Type B pancreatic cell (in vitro differentiated cells): ENCODE measurements at regions not wholly inside any gene's neighbourhood (a gene's known extent, or its start where the extent isn't known, plus 50 kb on each side); places are given as distances from the start of the nearest gene placed in this dataset.
"Not testable (repeated sequence)": the region's sequence is repeated elsewhere in the genome, so short reads cannot be mapped to it uniquely, and the experiment has no call there.

Experiments
- DNase-seq: peaks from one replicate; pipeline ENCODE4 v3.0.0; 2021; ENCODE audit warnings: mixed read lengths; ENCODE audit not compliant: unreplicated experiment; ENCODE audit errors: extremely low spot score
- H3K27ac Mint-ChIP-seq: 2 replicates; pipeline ENCODE4 v1.8.0; 2021; ENCODE audit warnings: mild to moderate bottlenecking, mixed read lengths
- H3K27me3 Mint-ChIP-seq: 2 replicates; pipeline ENCODE4 v1.8.0; 2021; ENCODE audit warnings: mixed read lengths
- H3K36me3 Mint-ChIP-seq: 2 replicates; pipeline ENCODE4 v1.8.0; 2021; ENCODE audit warnings: mixed read lengths
- H3K4me1 Mint-ChIP-seq: one replicate; pipeline ENCODE4 v1.8.0; 2021; ENCODE audit warnings: mixed read lengths; ENCODE audit not compliant: unreplicated experiment
- H3K4me3 Mint-ChIP-seq: 2 replicates; pipeline ENCODE4 v1.8.0; 2021; ENCODE audit warnings: mild to moderate bottlenecking, mixed read lengths
- H3K9me3 Mint-ChIP-seq: 2 replicates; pipeline ENCODE4 v1.8.0; 2021; ENCODE audit warnings: mixed read lengths

GRCh38 chr2:111320965-111321364 is 200.3 kb downstream of the BCL2L11 start:
- not testable (repeated sequence) for H3K27me3 Mint-ChIP-seq, H3K36me3 Mint-ChIP-seq, H3K4me3 Mint-ChIP-seq, H3K4me1 Mint-ChIP-seq, DNase-seq, H3K9me3 Mint-ChIP-seq, H3K27ac Mint-ChIP-seq

- not testable (repeated sequence) for H3K4me3 Mint-ChIP-seq, H3K27ac Mint-ChIP-seq
Measured at GRCh38 chr2:111323384-111323783, 202.7 kb downstream of the BCL2L11 start.

GRCh38 chr2:111327726-111328125 is 207.0 kb downstream of the BCL2L11 start:
- not testable (repeated sequence) for H3K4me3 Mint-ChIP-seq, H3K4me1 Mint-ChIP-seq, H3K9me3 Mint-ChIP-seq, H3K27me3 Mint-ChIP-seq, H3K36me3 Mint-ChIP-seq, H3K27ac Mint-ChIP-seq, DNase-seq

More at GRCh38 chr2:111323384-111323783, 202.7 kb downstream of the BCL2L11 start:
- H3K36me3 Mint-ChIP-seq, H3K9me3 Mint-ChIP-seq, H3K27me3 Mint-ChIP-seq, DNase-seq, H3K4me1 Mint-ChIP-seq: not testable (repeated sequence)

GRCh38 chr2:111329309-111329708 is 208.6 kb downstream of the BCL2L11 start:
- not testable (repeated sequence) for H3K27me3 Mint-ChIP-seq, H3K36me3 Mint-ChIP-seq, H3K27ac Mint-ChIP-seq, H3K4me1 Mint-ChIP-seq, H3K4me3 Mint-ChIP-seq, H3K9me3 Mint-ChIP-seq, DNase-seq

- not testable (repeated sequence) for H3K27me3 Mint-ChIP-seq, H3K9me3 Mint-ChIP-seq, DNase-seq, H3K27ac Mint-ChIP-seq, H3K4me3 Mint-ChIP-seq, H3K36me3 Mint-ChIP-seq, H3K4me1 Mint-ChIP-seq
Measured at GRCh38 chr2:111331099-111331724, 210.5 kb downstream of the BCL2L11 start.

GRCh38 chr2:111335220-111335907 is 214.7 kb downstream of the BCL2L11 start:
- not testable (repeated sequence) for H3K27ac Mint-ChIP-seq, H3K36me3 Mint-ChIP-seq, H3K27me3 Mint-ChIP-seq, H3K9me3 Mint-ChIP-seq, H3K4me1 Mint-ChIP-seq, DNase-seq, H3K4me3 Mint-ChIP-seq

- not testable (repeated sequence) for H3K36me3 Mint-ChIP-seq, H3K4me1 Mint-ChIP-seq, H3K27me3 Mint-ChIP-seq, H3K27ac Mint-ChIP-seq, DNase-seq, H3K4me3 Mint-ChIP-seq, H3K9me3 Mint-ChIP-seq
Measured at GRCh38 chr2:111338474-111338873, 217.8 kb downstream of the BCL2L11 start.

GRCh38 chr2:111339476-111339875 is 218.8 kb downstream of the BCL2L11 start:
- not testable (repeated sequence) for H3K4me3 Mint-ChIP-seq, H3K36me3 Mint-ChIP-seq, H3K9me3 Mint-ChIP-seq, H3K27me3 Mint-ChIP-seq, DNase-seq, H3K4me1 Mint-ChIP-seq, H3K27ac Mint-ChIP-seq

GRCh38 chr2:111344590-111344989 is 223.9 kb downstream of the BCL2L11 start:
- H3K9me3 Mint-ChIP-seq, H3K4me3 Mint-ChIP-seq, H3K27ac Mint-ChIP-seq: not testable (repeated sequence)

GRCh38 chr2:111345439-111345838 is 224.7 kb downstream of the BCL2L11 start:
- not testable (repeated sequence) for H3K9me3 Mint-ChIP-seq, H3K27ac Mint-ChIP-seq, DNase-seq, H3K36me3 Mint-ChIP-seq, H3K27me3 Mint-ChIP-seq, H3K4me1 Mint-ChIP-seq, H3K4me3 Mint-ChIP-seq

More at GRCh38 chr2:111344590-111344989, 223.9 kb downstream of the BCL2L11 start:
- DNase-seq, H3K36me3 Mint-ChIP-seq, H3K27me3 Mint-ChIP-seq, H3K4me1 Mint-ChIP-seq: not testable (repeated sequence)

- not testable (repeated sequence) for H3K36me3 Mint-ChIP-seq, H3K27me3 Mint-ChIP-seq, H3K4me1 Mint-ChIP-seq, H3K4me3 Mint-ChIP-seq, H3K9me3 Mint-ChIP-seq, H3K27ac Mint-ChIP-seq, DNase-seq
Measured at GRCh38 chr2:111346018-111346930, 225.6 kb downstream of the BCL2L11 start.

- not testable (repeated sequence) for H3K4me3 Mint-ChIP-seq, H3K4me1 Mint-ChIP-seq, H3K36me3 Mint-ChIP-seq, DNase-seq, H3K27ac Mint-ChIP-seq, H3K27me3 Mint-ChIP-seq, H3K9me3 Mint-ChIP-seq
Measured at GRCh38 chr2:111347695-111348094, 227.0 kb downstream of the BCL2L11 start.

GRCh38 chr2:111348316-111348715 is 227.6 kb downstream of the BCL2L11 start:
- not testable (repeated sequence) for H3K9me3 Mint-ChIP-seq, DNase-seq, H3K4me3 Mint-ChIP-seq, H3K36me3 Mint-ChIP-seq, H3K4me1 Mint-ChIP-seq, H3K27ac Mint-ChIP-seq, H3K27me3 Mint-ChIP-seq
